HepG2 (cell line): ENCODE measurements at regions not wholly inside any gene's neighbourhood (a gene's known extent, or its start where the extent isn't known, plus 50 kb on each side); places are given as distances from the start of the nearest gene placed in this dataset.
"Not testable (repeated sequence)": the region's sequence is repeated elsewhere in the genome, so short reads cannot be mapped to it uniquely, and the experiment has no call there.

ENCODE experiments used
- ATAC-seq: fragments of 200-7000 bp; cut with Tn5 transposase; 3 replicates; pipeline ENCODE4 v1.9.1; 2020; ENCODE audit warnings: mild to moderate bottlenecking, moderate library complexity
- BruUV-seq: library from RNA; stranded (reverse); fragments of 400-500 nt; replicated peaks from 2 replicates; lab custom pipeline; 2021; lab: Mats Ljungman, UMichigan
- CTCF ChIA-PET: fragments of 300-600 bp; formaldehyde crosslinking; extraction: SDS; loops from one replicate; lab custom pipeline; 2021; ENCODE audit warnings: low total read pairs, inconsistent platforms, low intra/inter-chr PET ratio; lab: Yijun Ruan, JAX
- POLR2A ChIA-PET: fragments of 350-600 bp; sonication (Branson Sonifier 250); formaldehyde crosslinking; loops from one replicate; lab custom pipeline; 2020; ENCODE audit warnings: antibody characterized with exemption, inconsistent platforms; lab: Yijun Ruan, JAX
- DNase-seq: peaks from one replicate; pipeline ENCODE4 v3.0.0-alpha.2; 2015; ENCODE audit warnings: low spot score
- FAIRE-seq: peaks from 3 replicates; lab custom pipeline; 2011; peaks lifted over from hg19 to GRCh38; lab: Jason Lieb, UNC
- H2AFZ ChIP-seq: one replicate; pipeline ENCODE4 v1.6.1; 2011; ENCODE audit warnings: low read length, inconsistent platforms
- H3K27ac ChIP-seq: fragments of 300-600 bp; 3 replicates; pipeline ENCODE4 v1.8.0; 2011; ENCODE audit warnings: mixed run types, mild to moderate bottlenecking, mixed read lengths, low read length, inconsistent platforms; ENCODE audit not compliant: insufficient read depth; ENCODE audit errors: extremely low read length
- H3K27me3 ChIP-seq, 2 experiments: fragments of 200-600 bp in 1 of 2; 2 replicates in 1 of 2; 3 replicates in 1 of 2; pipeline versions ENCODE4 v1.6.0 to v1.8.0; 2011; ENCODE audit warnings: low read length in 2 of 2, mild to moderate bottlenecking in 2 of 2, moderate library complexity in 2 of 2, inconsistent platforms in 1 of 2; ENCODE audit not compliant: insufficient read depth in 2 of 2, control insufficient read depth in 1 of 2
- H3K36me3 ChIP-seq, 2 experiments: fragments of 200-600 bp in 1 of 2; replicated peaks in 1 of 2; 2 replicates in 1 of 2; 3 replicates in 1 of 2; pipeline versions ENCODE4 v1.5.1 to v1.8.0; 2011; ENCODE audit warnings: low read length in 2 of 2, inconsistent platforms in 1 of 2; ENCODE audit not compliant: insufficient read depth in 2 of 2, control insufficient read depth in 1 of 2
- H3K4me1 ChIP-seq: 2 replicates; pipeline ENCODE4 v1.5.1; 2012; ENCODE audit warnings: low read length, inconsistent platforms; ENCODE audit not compliant: insufficient read depth
- H3K4me2 ChIP-seq: 2 replicates; pipeline ENCODE4 v1.6.0; 2011; ENCODE audit warnings: low read depth, low read length, inconsistent platforms
- H3K4me3 ChIP-seq, 3 experiments: fragments of 200-600 bp in 1 of 3; sonication (generic), shearing (Covaris generic) in 1 of 3; replicated peaks in 1 of 3; 2 replicates each; pipeline ENCODE4 v1.5.1; 2011 to 2016; ENCODE audit warnings: low read length in 3 of 3, inconsistent platforms in 2 of 3, low read depth in 2 of 3, mild to moderate bottlenecking in 2 of 3, control low read depth in 1 of 3, mixed read lengths in 1 of 3; ENCODE audit not compliant: insufficient read depth in 1 of 3
- H3K79me2 ChIP-seq: one replicate; pipeline ENCODE4 v1.6.1; 2011; ENCODE audit warnings: low read length, inconsistent platforms; ENCODE audit not compliant: insufficient read depth
- H3K9ac ChIP-seq: 2 replicates; pipeline ENCODE4 v1.6.0; 2011; ENCODE audit warnings: mild to moderate bottlenecking, low read depth, low read length, inconsistent platforms; ENCODE audit not compliant: insufficient read depth
- H3K9me3 ChIP-seq: 2 replicates; pipeline ENCODE4 v1.5.1; 2012; ENCODE audit warnings: mild to moderate bottlenecking, low read length
- H4K20me1 ChIP-seq: 2 replicates; pipeline ENCODE4 v1.6.0; 2011; ENCODE audit warnings: inconsistent platforms, mild to moderate bottlenecking, low read length, moderate library complexity; ENCODE audit not compliant: insufficient read depth
- WGBS: methylation state at CpG from one replicate; pipeline ENCODE4 v1.1.6; 2017; ENCODE audit warnings: low lambda C conversion rate; 5-methylcytosine and 5-hydroxymethylcytosine counted together
- in situ Hi-C: cut with HindIII; loops from 2 replicates; pipeline ENCODE4 v1.10.0; 2017; ENCODE audit warnings: low pct_unique_long_range_greater_than_20kb; ENCODE audit not compliant: extremely low pct_ligation_motif_present
- intact Hi-C: fragments of 100-400 bp; cut with micrococcal nuclease; formaldehyde crosslinking; loops from one replicate; pipeline ENCODE4 v1.10.0; 2022; ENCODE audit not compliant: unreplicated experiment

DNA sequence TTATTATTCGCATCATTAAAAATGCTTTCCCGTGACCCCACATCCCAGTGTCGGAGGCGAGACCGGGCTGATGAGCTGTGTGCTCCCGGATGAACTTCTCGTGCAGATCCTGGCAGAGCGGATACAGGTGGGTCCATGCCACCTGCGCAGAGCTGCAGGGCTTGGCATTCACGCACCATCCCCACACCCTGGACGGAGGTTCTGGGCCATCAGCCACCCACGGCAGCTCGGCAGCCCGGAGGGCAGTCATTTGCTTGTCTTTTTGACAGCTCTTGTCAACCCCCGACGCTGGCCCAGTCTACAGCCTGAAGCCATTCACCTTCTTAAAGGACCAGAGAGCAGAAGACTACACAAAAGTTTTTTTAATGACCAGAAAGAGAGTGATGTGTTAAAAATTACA is 166.7 kb upstream of the NBPF12 start:
- CTCF ChIA-PET, H3K79me2 ChIP-seq, H3K4me3 ChIP-seq, POLR2A ChIA-PET, intact Hi-C loops, ATAC-seq, in situ Hi-C loops, DNase-seq, H3K36me3 ChIP-seq, H4K20me1 ChIP-seq, H3K27ac ChIP-seq, H3K9me3 ChIP-seq, H2AFZ ChIP-seq, H3K27me3 ChIP-seq, BruUV-seq, H3K4me1 ChIP-seq, FAIRE-seq, H3K4me2 ChIP-seq, H3K9ac ChIP-seq: not testable (repeated sequence)
- 9% methylated on average over 10 of the region's 16 CpGs for WGBS

DNA sequence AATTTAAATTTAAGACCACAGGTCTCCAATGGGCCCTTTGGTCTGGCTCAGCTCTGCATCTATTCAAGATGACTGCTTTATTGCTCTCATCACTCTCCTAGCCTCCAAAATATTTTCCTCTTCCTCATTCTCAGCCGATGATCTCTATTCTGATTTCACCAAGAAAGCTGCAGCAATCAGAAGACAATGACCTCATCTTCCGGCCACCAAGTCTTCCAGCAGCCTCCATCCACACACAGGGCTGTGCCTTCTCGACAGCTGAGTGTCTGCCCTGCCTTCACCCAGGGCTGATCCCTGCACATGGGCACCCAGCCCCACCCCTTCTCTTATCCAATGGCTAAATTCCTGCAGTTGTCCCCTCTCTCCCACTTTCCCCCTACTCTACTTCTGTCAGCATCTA is 167.1 kb upstream of the NBPF12 start:
- intact Hi-C loops: not testable (repeated sequence)

GRCh38 chr1:146763234-146763633 is 174.9 kb upstream of the NBPF12 start:
- H3K4me2 ChIP-seq, H3K27ac ChIP-seq, H3K4me1 ChIP-seq, H3K36me3 ChIP-seq, intact Hi-C loops, DNase-seq, BruUV-seq, FAIRE-seq, H3K79me2 ChIP-seq, ATAC-seq, H3K9me3 ChIP-seq, H2AFZ ChIP-seq, H3K4me3 ChIP-seq, H4K20me1 ChIP-seq, H3K27me3 ChIP-seq, in situ Hi-C loops, H3K9ac ChIP-seq, CTCF ChIA-PET, POLR2A ChIA-PET: not testable (repeated sequence)
- no CpG with 5 or more reads among the region's 5 CpGs for WGBS

More for the DNA sequence above, 167.1 kb upstream of the NBPF12 start:
- ATAC-seq, H4K20me1 ChIP-seq, H3K4me3 ChIP-seq, DNase-seq, in situ Hi-C loops, H3K36me3 ChIP-seq, H3K27me3 ChIP-seq, POLR2A ChIA-PET, H3K9ac ChIP-seq, FAIRE-seq, H3K79me2 ChIP-seq, H3K4me2 ChIP-seq, H3K4me1 ChIP-seq, H3K27ac ChIP-seq, CTCF ChIA-PET, BruUV-seq, H2AFZ ChIP-seq, H3K9me3 ChIP-seq: not testable (repeated sequence)
- WGBS: no CpG with 5 or more reads among the region's 3 CpGs

DNA sequence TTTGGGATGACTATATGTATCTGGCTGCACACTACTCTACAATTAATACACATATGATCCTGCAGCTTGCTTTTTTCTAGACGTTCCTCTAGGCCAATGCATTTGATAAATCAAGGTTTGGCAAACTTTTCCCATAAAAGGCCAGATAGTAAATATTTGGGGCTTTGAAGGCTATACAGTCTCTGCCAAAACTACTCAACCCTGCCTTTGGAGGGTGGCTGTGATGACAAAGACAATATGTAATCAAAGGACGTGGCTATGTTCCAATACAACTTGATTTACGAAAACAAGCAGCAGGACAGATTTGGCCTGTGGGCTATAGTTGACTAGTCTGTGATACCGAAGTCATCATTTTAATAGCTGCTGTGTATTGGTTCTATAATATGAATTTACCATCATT is 181.3 kb upstream of the NBPF12 start:
- H3K4me2 ChIP-seq, H3K9ac ChIP-seq, H3K4me1 ChIP-seq, H3K36me3 ChIP-seq, in situ Hi-C loops, FAIRE-seq, H3K27ac ChIP-seq, BruUV-seq, H3K79me2 ChIP-seq, H3K27me3 ChIP-seq, DNase-seq, H2AFZ ChIP-seq, POLR2A ChIA-PET, intact Hi-C loops, H3K9me3 ChIP-seq, CTCF ChIA-PET, H3K4me3 ChIP-seq, ATAC-seq, H4K20me1 ChIP-seq: not testable (repeated sequence)
- 2% methylated on average over 4 of the region's 4 CpGs for WGBS
